Left ventricle myocardium inferior (tissue), 1 donor: ENCODE measurements at regions not wholly inside any gene's neighbourhood (a gene's known extent, or its start where the extent isn't known, plus 50 kb on each side); places are given as distances from the start of the nearest gene placed in this dataset.

ENCODE experiments used
- DNase-seq: peaks from one replicate; pipeline ENCODE4 v3.0.0-alpha.2; 2020
- H3K27ac ChIP-seq: fragments of 200-600 bp; replicated peaks from 2 replicates; pipeline ENCODE4 v1.8.0; 2021
- H3K27me3 ChIP-seq: fragments of 200-600 bp; 2 replicates; pipeline ENCODE4 v1.8.0; 2021; ENCODE audit warnings: low read depth
- H3K36me3 ChIP-seq: fragments of 200-600 bp; 2 replicates; pipeline ENCODE4 v1.8.0; 2021
- H3K4me1 ChIP-seq: fragments of 200-600 bp; 2 replicates; pipeline ENCODE4 v1.8.0; 2021
- H3K4me3 ChIP-seq: fragments of 200-600 bp; 2 replicates; pipeline ENCODE4 v1.8.0; 2021; ENCODE audit warnings: mild to moderate bottlenecking, moderate library complexity
- H3K9me3 ChIP-seq: fragments of 200-600 bp; replicated peaks from 2 replicates; pipeline ENCODE4 v1.8.0; 2021
- intact Hi-C: fragments of 100-400 bp; cut with micrococcal nuclease; formaldehyde crosslinking; loops from one replicate; pipeline ENCODE4 v1.11.0; 2022
- TF ChIP-seq, protein P1 (sequence below): fragments of 200-600 bp; IDR thresholded peaks from 2 replicates; pipeline ENCODE4 v1.8.0; 2021; ENCODE audit warnings: antibody characterized with exemption, mild to moderate bottlenecking, borderline replicate concordance
- donor health status: DM: no; HTN: yes; CAD: no; lungs with severe emphysema.

GRCh38 chr5:61245486-61245885, 83.2 kb upstream of the SMIM15 start:
- Histone ChIP-seq H3K27me3 (no peaks in the 10 kb centered on the region), H3K36me3 (no peaks in the 10 kb centered on the region)
- TF ChIP-seq, protein P1, sequence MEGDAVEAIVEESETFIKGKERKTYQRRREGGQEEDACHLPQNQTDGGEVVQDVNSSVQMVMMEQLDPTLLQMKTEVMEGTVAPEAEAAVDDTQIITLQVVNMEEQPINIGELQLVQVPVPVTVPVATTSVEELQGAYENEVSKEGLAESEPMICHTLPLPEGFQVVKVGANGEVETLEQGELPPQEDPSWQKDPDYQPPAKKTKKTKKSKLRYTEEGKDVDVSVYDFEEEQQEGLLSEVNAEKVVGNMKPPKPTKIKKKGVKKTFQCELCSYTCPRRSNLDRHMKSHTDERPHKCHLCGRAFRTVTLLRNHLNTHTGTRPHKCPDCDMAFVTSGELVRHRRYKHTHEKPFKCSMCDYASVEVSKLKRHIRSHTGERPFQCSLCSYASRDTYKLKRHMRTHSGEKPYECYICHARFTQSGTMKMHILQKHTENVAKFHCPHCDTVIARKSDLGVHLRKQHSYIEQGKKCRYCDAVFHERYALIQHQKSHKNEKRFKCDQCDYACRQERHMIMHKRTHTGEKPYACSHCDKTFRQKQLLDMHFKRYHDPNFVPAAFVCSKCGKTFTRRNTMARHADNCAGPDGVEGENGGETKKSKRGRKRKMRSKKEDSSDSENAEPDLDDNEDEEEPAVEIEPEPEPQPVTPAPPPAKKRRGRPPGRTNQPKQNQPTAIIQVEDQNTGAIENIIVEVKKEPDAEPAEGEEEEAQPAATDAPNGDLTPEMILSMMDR: no peak

GRCh38 chr5:61245936-61246335, 83.7 kb upstream of the SMIM15 start:
- Histone ChIP-seq H3K4me3 (no peak overlapping the region), H3K9me3 (peaks cover 20% of the 10 kb centered on the region), H3K4me1 (peaks cover 3% of the 10 kb centered on the region), H3K27me3 (no peaks in the 10 kb centered on the region), H3K36me3 (no peaks in the 10 kb centered on the region), H3K27ac (no peak overlapping the region)
- intact Hi-C loops: no loop called here
- TF ChIP-seq, protein P1: no peak
- DNase-seq: no peak

More at GRCh38 chr5:61245486-61245885, 83.2 kb upstream of the SMIM15 start:
- intact Hi-C loops: no loop called here
- Histone ChIP-seq H3K9me3 (peaks cover 20% of the 10 kb centered on the region), H3K4me1 (peaks cover 3% of the 10 kb centered on the region), H3K27ac (no peak overlapping the region), H3K4me3 (no peak overlapping the region)
- no peak for DNase-seq

DNA sequence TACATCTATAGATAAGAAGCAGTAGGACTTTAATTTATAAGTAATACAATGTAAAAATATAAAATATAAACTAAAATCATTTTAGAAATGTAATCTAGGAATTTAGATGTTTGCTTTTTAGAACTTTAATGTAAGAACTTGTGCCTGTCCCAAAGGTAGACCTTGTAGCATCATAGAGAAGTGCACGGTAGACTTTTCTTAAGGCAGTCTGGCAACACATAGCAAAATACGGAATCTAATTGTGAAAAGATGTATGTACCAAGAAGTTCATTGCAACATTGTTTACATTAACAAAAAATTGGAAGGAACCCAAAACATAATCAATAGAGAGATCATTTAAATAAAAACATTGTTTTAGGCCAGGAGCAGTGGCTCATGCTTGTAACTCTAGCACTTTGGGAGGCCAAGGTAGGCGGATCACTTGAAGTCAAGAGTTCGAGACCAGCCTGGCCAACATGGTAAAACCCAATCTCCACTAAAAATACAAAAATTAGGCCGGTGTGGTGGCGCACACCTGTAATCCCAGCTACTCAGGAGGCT, 84.6 kb upstream of the SMIM15 start:
- H3K4me1 ChIP-seq: peaks cover 3% of the 10 kb centered on the region
- TF ChIP-seq, protein P1: no peak
- no peaks in the 10 kb centered on the region for H3K36me3 ChIP-seq
- peaks cover 20% of the 10 kb centered on the region for H3K9me3 ChIP-seq
- DNase-seq: no peak
- intact Hi-C loops: no loop called here
- no peak overlapping the region for H3K27ac ChIP-seq
- no peaks in the 10 kb centered on the region for H3K27me3 ChIP-seq
- no peak overlapping the region for H3K4me3 ChIP-seq

GRCh38 chr5:61251874-61252642, 80.0 kb upstream of the ZSWIM6 start:
- intact Hi-C loops: no loop called here
- TF ChIP-seq, protein P1: no peak
- no peaks in the 10 kb centered on the region for H3K36me3 ChIP-seq
- DNase-seq: no peak
- no peak overlapping the region for H3K27ac ChIP-seq
- H3K27me3 ChIP-seq: no peaks in the 10 kb centered on the region
- no peak overlapping the region for H3K4me3 ChIP-seq
- peaks cover 20% of the 10 kb centered on the region for H3K9me3 ChIP-seq
- peaks cover 8% of the 10 kb centered on the region for H3K4me1 ChIP-seq

DNA sequence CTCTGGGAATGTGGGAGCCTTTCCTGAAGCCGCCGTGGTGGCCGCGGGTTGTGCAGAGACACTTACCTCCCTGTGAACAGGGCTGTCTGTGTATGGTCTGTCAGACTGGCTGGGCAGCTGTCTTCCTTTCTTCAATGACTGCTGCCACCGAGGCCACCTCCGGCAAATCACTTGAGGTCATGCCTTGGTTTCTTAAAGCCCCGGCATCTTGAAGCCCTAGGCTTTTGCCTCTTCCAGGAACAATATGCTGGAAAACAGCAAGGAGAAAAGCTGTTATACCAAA, 79.5 kb upstream of the ZSWIM6 start:
- H3K9me3 ChIP-seq: peaks cover 20% of the 10 kb centered on the region
- H3K27ac ChIP-seq: no peak overlapping the region
- H3K27me3 ChIP-seq: no peaks in the 10 kb centered on the region
- no peak overlapping the region for H3K4me3 ChIP-seq
- intact Hi-C loops: no loop called here
- DNase-seq: no peak
- TF ChIP-seq, protein P1: no peak
- no peaks in the 10 kb centered on the region for H3K36me3 ChIP-seq
- peaks cover 8% of the 10 kb centered on the region for H3K4me1 ChIP-seq
